Upper lobe of right lung (tissue), 1 donor: ENCODE measurements at regions not wholly inside any gene's neighbourhood (a gene's known extent, or its start where the extent isn't known, plus 50 kb on each side); places are given as distances from the start of the nearest gene placed in this dataset.

Experiments used
- ATAC-seq: fragments of 200-7000 bp; cut with Tn5 transposase; one replicate; pipeline ENCODE4 v1.9.1; 2020; ENCODE audit warnings: mild to moderate bottlenecking, moderate library complexity
- DNase-seq: peaks from one replicate; pipeline ENCODE4 v3.0.0-alpha.2; 2020
- H3K27ac ChIP-seq: fragments of 200-600 bp; one replicate; pipeline ENCODE4 v1.8.0; 2022
- H3K27me3 ChIP-seq: fragments of 200-600 bp; one replicate; pipeline ENCODE4 v1.8.0; 2022; ENCODE audit warnings: mild to moderate bottlenecking
- H3K36me3 ChIP-seq: fragments of 200-600 bp; one replicate; pipeline ENCODE4 v1.8.0; 2022
- H3K4me1 ChIP-seq: fragments of 200-600 bp; one replicate; pipeline ENCODE4 v1.8.0; 2022
- H3K4me3 ChIP-seq: fragments of 200-600 bp; one replicate; pipeline ENCODE4 v1.8.0; 2022; ENCODE audit warnings: mild to moderate bottlenecking
- H3K9me3 ChIP-seq: fragments of 200-600 bp; one replicate; pipeline ENCODE4 v1.8.0; 2022
- intact Hi-C: fragments of 100-400 bp; cut with DNase I; formaldehyde crosslinking; loops from one replicate; pipeline ENCODE4 v1.11.0; 2022
- TF ChIP-seq, protein P1 (sequence below): fragments of 200-600 bp; IDR thresholded peaks from one replicate; pipeline ENCODE4 v1.8.0; 2022; ENCODE audit warnings: antibody characterized with exemption
- donor health status: DM: no; HTN: yes; CAD: no; lungs with severe emphysema.

GRCh38 chr21:28272272-28272992 is 720.2 kb downstream of the LTN1 start:
- TF ChIP-seq, protein P1, sequence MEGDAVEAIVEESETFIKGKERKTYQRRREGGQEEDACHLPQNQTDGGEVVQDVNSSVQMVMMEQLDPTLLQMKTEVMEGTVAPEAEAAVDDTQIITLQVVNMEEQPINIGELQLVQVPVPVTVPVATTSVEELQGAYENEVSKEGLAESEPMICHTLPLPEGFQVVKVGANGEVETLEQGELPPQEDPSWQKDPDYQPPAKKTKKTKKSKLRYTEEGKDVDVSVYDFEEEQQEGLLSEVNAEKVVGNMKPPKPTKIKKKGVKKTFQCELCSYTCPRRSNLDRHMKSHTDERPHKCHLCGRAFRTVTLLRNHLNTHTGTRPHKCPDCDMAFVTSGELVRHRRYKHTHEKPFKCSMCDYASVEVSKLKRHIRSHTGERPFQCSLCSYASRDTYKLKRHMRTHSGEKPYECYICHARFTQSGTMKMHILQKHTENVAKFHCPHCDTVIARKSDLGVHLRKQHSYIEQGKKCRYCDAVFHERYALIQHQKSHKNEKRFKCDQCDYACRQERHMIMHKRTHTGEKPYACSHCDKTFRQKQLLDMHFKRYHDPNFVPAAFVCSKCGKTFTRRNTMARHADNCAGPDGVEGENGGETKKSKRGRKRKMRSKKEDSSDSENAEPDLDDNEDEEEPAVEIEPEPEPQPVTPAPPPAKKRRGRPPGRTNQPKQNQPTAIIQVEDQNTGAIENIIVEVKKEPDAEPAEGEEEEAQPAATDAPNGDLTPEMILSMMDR = no peak

GRCh38 chr21:28269173-28269572 is 723.5 kb downstream of the LTN1 start:
- Histone ChIP-seq H3K4me3 (no peak overlapping the region), H3K4me1 (no peaks in the 10 kb centered on the region), H3K27me3 (no peaks in the 10 kb centered on the region), H3K9me3 (no peaks in the 10 kb centered on the region), H3K27ac (no peak overlapping the region), H3K36me3 (no peaks in the 10 kb centered on the region)
- DNase-seq = no peak
- TF ChIP-seq, protein P1 = no peak
- ATAC-seq = no peak
- intact Hi-C loops = no loop called here

More at GRCh38 chr21:28272272-28272992, 720.2 kb downstream of the LTN1 start:
- Histone ChIP-seq H3K4me3 (no peak overlapping the region), H3K9me3 (no peaks in the 10 kb centered on the region), H3K27ac (no peak overlapping the region), H3K27me3 (no peaks in the 10 kb centered on the region), H3K36me3 (no peaks in the 10 kb centered on the region), H3K4me1 (no peaks in the 10 kb centered on the region)
- intact Hi-C loops = no loop called here
- DNase-seq (no peak), ATAC-seq (no peak)

- ATAC-seq (no peak), DNase-seq (no peak)
- H3K36me3 ChIP-seq = no peaks in the 10 kb centered on the region
- H3K4me3 ChIP-seq = no peak overlapping the region
- TF ChIP-seq, protein P1 = no peak
- no peaks in the 10 kb centered on the region for H3K4me1 ChIP-seq
- intact Hi-C loops = no loop called here
- H3K27ac ChIP-seq = no peak overlapping the region
- H3K27me3 ChIP-seq = no peaks in the 10 kb centered on the region
- H3K9me3 ChIP-seq = no peaks in the 10 kb centered on the region
Measured at GRCh38 chr21:28268685-28269084, 724.0 kb downstream of the LTN1 start.

GRCh38 chr21:28267449-28267848 is 725.2 kb downstream of the LTN1 start:
- TF ChIP-seq, protein P1 = no peak
- no peaks in the 10 kb centered on the region for H3K4me1 ChIP-seq
- no peak overlapping the region for H3K27ac ChIP-seq
- intact Hi-C loops = no loop called here
- H3K36me3 ChIP-seq = no peaks in the 10 kb centered on the region
- no peaks in the 10 kb centered on the region for H3K9me3 ChIP-seq
- ATAC-seq (no peak), DNase-seq (no peak)
- no peaks in the 10 kb centered on the region for H3K27me3 ChIP-seq
- no peak overlapping the region for H3K4me3 ChIP-seq

GRCh38 chr21:28266061-28266460 is 726.6 kb downstream of the LTN1 start:
- TF ChIP-seq, protein P1 = no peak
- Histone ChIP-seq H3K9me3 (no peaks in the 10 kb centered on the region), H3K27ac (no peak overlapping the region), H3K4me3 (no peak overlapping the region), H3K4me1 (no peaks in the 10 kb centered on the region), H3K27me3 (no peaks in the 10 kb centered on the region), H3K36me3 (no peaks in the 10 kb centered on the region)
- DNase-seq (no peak), ATAC-seq (no peak)
- intact Hi-C loops = no loop called here

GRCh38 chr21:28263974-28264373 is 728.7 kb downstream of the LTN1 start:
- H3K4me3 ChIP-seq = no peak overlapping the region
- TF ChIP-seq, protein P1 = no peak
- no peak for DNase-seq
- no peaks in the 10 kb centered on the region for H3K36me3 ChIP-seq
- intact Hi-C loops = no loop called here
- ATAC-seq = no peak
- no peaks in the 10 kb centered on the region for H3K4me1 ChIP-seq
- H3K9me3 ChIP-seq = no peaks in the 10 kb centered on the region
- H3K27me3 ChIP-seq = no peaks in the 10 kb centered on the region
- H3K27ac ChIP-seq = no peak overlapping the region
